ENCODE measurements at regions not wholly inside any gene's neighbourhood (a gene's known extent, or its start where the extent isn't known, plus 50 kb on each side); places are given as distances from the start of the nearest gene placed in this dataset.

DNA sequence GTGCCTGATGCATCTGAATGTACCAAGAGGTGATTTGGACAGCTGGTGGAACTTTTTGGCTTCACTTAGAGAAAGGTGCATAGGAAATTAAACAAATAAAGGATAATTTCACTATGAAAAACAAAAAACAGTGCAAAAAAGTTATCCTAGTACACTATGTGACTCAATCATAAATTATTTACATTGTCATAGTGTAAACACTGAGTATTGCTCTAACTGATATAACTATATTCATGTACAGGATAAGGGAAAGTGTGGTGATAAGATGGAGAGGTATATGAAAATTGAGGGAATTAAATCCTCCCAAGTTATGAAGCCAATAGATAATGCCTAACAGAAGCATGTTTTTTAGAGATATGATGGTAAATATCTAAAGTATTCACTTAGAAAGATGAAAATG is 50.2 kb upstream of the CPNE4 start:
- no peak overlapping the region for H3K4me3 ChIP-seq (ENCODE audit: low read depth, low read length)
- TF ChIP-seq, protein P1, sequence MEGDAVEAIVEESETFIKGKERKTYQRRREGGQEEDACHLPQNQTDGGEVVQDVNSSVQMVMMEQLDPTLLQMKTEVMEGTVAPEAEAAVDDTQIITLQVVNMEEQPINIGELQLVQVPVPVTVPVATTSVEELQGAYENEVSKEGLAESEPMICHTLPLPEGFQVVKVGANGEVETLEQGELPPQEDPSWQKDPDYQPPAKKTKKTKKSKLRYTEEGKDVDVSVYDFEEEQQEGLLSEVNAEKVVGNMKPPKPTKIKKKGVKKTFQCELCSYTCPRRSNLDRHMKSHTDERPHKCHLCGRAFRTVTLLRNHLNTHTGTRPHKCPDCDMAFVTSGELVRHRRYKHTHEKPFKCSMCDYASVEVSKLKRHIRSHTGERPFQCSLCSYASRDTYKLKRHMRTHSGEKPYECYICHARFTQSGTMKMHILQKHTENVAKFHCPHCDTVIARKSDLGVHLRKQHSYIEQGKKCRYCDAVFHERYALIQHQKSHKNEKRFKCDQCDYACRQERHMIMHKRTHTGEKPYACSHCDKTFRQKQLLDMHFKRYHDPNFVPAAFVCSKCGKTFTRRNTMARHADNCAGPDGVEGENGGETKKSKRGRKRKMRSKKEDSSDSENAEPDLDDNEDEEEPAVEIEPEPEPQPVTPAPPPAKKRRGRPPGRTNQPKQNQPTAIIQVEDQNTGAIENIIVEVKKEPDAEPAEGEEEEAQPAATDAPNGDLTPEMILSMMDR (IDR thresholded peaks at IDR 0.05; ENCODE audit: low read depth, low read length), result no peak

DNA sequence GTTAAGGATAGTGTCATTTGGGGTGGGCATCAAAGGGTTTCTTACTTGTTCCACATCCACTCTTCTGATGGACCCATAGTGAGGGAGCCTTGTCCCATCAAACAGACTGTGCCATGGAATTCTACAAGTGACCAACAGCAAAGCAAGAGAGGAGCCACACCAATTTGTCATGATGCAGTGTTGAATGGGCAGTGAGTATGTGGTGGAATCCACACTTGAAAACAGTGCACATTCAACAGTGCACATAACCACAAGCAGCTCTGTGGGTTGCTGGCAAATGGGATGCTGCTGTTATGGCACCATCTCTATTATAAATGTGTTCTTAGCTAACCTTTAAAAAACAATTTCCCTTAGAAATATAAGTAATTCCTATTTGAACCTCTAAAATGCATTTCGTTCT is 52.5 kb upstream of the CPNE4 start:
- TF ChIP-seq, protein P1 (IDR thresholded peaks at IDR 0.05; ENCODE audit: low read depth, low read length), result no peak
- H3K4me3 ChIP-seq (ENCODE audit: low read depth, low read length), result no peak overlapping the region

DNA sequence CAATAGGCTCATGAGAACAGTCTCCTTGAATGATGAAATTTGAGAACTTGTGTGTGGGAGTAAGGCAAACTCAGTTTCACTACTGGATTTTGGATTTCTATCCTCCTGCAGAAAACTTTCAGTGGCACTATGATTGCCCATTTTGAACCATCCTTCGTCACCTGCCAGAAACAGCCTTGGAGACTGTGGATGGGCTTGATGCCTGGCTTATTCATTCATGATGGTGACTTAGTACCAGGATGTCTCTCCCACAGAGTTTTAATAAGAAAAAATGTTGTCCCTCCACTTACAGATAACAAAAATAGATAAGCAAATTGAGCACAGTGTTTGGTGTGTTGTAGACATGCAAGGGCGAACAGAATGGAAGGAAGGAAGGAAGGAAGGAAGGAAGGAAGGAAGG is 53.5 kb upstream of the CPNE4 start:
- no peak overlapping the region for H3K4me3 ChIP-seq (ENCODE audit: low read depth, low read length)
- TF ChIP-seq, protein P1 (IDR thresholded peaks at IDR 0.05; ENCODE audit: low read depth, low read length), result no peak

DNA sequence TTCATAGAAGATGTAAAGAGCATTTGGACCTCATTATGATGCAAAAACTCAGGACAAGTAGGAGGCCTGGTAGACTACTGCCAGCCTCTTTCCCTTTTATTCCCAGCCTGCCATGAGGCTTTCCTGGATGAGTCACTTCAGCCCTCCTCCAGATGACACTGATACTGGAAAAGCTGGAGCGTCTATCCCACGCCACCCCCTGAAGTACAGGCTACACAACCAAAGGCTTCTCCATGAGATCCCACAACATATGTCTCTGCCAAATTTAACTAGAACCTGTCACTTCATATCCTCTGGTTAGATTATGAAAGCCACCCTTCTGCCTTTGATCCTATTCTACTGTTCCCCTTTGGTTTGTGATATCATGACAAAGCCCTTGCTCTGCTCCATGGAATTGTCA is 56.1 kb upstream of the CPNE4 start:
- no peak overlapping the region for H3K4me3 ChIP-seq (ENCODE audit: low read depth, low read length)
- TF ChIP-seq, protein P1 (IDR thresholded peaks at IDR 0.05; ENCODE audit: low read depth, low read length), result no peak

DNA sequence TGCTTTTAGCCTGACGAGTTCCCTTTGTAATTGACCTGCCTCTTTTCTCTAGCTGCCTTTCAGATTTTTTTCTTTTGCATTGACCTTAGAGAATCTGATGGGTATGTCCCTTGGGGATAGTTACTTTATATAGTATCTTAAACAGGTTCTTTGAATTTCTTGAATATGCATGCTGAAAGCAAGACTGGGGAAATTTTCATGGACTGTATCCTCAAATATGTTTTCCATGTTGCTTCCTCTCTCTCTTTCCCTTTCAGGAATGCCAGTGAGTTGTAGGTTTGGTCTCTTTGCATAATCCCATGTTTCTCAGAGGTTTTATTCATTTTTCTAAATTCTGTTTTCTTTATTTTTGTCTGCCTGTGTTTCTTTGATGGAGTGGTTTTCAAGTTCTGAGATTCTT is 81.8 kb upstream of the CPNE4 start:
- H3K4me3 ChIP-seq (ENCODE audit: low read depth, low read length), result no peak overlapping the region
- TF ChIP-seq, protein P1 (IDR thresholded peaks at IDR 0.05; ENCODE audit: low read depth, low read length), result no peak

DNA sequence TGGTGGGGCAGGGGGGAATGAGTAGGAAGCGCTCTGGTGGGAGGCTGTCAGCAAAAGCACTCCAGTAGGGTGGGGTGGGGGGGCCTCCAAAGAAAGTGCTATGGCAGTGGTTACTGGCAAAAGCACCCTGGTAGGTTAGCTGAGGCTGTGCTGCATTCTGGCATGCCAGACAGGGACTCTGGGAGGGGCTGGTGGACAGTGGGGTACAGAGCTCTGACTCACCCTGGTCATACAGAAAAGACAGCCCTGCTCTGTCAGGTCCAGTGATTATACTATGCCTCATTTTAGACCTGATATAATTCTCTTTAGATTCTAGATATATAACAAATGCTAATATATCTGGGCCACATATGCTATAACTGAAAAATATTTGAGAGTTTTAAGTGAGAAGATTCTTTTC is 82.8 kb upstream of the CPNE4 start:
- TF ChIP-seq, protein P1 (IDR thresholded peaks at IDR 0.05; ENCODE audit: low read depth, low read length), result no peak
- no peak overlapping the region for H3K4me3 ChIP-seq (ENCODE audit: low read depth, low read length)

DNA sequence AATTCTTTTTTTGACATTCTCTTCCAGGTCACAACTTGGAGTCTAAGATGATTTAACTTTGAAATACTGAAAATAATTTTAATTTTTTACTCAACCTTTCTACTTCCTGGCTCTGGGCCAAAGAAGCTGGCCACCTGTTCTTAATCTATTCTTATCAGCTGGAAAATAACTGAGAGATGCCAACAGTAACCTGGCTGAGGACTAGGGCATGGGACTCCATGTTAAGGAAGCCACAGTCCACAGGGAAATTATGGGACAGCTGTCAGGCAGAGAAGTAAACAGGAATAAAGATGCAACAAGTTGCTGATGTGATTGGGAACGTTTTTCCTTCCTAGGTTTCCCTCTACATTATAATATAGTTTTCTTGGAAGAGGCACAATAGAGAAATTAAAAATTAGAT is 84.7 kb upstream of the CPNE4 start:
- TF ChIP-seq, protein P1 (IDR thresholded peaks at IDR 0.05; ENCODE audit: low read depth, low read length), result no peak
- no peak overlapping the region for H3K4me3 ChIP-seq (ENCODE audit: low read depth, low read length)
